Muscle of leg (tissue), 3 donors: ENCODE measurements at regions not wholly inside any gene's neighbourhood (a gene's known extent, or its start where the extent isn't known, plus 50 kb on each side); places are given as distances from the start of the nearest gene placed in this dataset.

Experiments used
- DNase-seq: peaks from one replicate; pipeline ENCODE4 v3.0.0; 2013
- H3K27ac ChIP-seq: one replicate; pipeline ENCODE4 v1.5.1; 2013; ENCODE audit warnings: mild to moderate bottlenecking, low read length, control low read depth
- H3K27me3 ChIP-seq: one replicate; pipeline ENCODE4 v1.6.1; 2013; ENCODE audit warnings: low read length; ENCODE audit not compliant: control insufficient read depth, insufficient read depth
- H3K36me3 ChIP-seq: one replicate; pipeline ENCODE4 v1.6.1; 2013; ENCODE audit warnings: low read length; ENCODE audit not compliant: control insufficient read depth, insufficient read depth
- H3K4me1 ChIP-seq: one replicate; pipeline ENCODE4 v1.6.1; 2013; ENCODE audit warnings: low read length; ENCODE audit not compliant: control insufficient read depth, insufficient read depth
- H3K4me3 ChIP-seq: one replicate; pipeline ENCODE4 v1.5.1; 2013; ENCODE audit warnings: low read length, control low read depth
- H3K9me3 ChIP-seq: replicated peaks from 2 replicates; pipeline ENCODE4 v1.6.1; 2013; ENCODE audit warnings: low read depth, low read length; ENCODE audit not compliant: control insufficient read depth
- WGBS: methylation state at CpG from one replicate; pipeline ENCODE4 v1.1.5; 2013; ENCODE audit warnings: missing lambda C conversion rate; ENCODE audit not compliant: insufficient coverage; 5-methylcytosine and 5-hydroxymethylcytosine counted together

- no peak overlapping the region for H3K27ac ChIP-seq
- no peak for DNase-seq
- WGBS, result 79% methylated on average over 2 of the region's 4 CpGs
- H3K4me1 ChIP-seq, result no peaks in the 10 kb centered on the region
- no peaks in the 10 kb centered on the region for H3K9me3 ChIP-seq
- no peak overlapping the region for H3K4me3 ChIP-seq
- H3K27me3 ChIP-seq, result no peaks in the 10 kb centered on the region
- H3K36me3 ChIP-seq, result no peaks in the 10 kb centered on the region
Observed at GRCh38 chr2:128982670-128983069, 664.0 kb upstream of the HS6ST1 start.

DNA sequence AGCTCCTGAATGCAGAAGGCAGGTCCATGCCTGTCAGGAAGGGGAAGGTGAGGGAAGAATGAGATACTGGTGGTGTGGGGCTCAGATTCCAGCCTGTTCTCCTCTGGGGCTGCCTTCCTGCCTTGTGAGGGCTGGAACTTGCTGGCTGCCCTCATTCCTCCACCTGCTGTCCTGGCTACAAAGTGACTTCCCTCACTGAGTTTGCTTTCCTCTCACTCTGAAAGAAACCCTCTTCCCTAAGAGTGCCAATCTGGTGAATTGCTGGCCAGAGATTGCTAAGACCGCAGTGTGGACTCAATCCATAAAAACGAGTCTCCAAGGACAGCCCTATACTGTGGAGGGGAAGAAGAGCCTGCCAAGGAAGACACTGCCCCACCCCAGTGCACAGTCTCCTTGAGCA lies 664.4 kb upstream of the HS6ST1 start:
- no CpG with 5 or more reads among the region's 2 CpGs for WGBS
- Histone ChIP-seq H3K4me3 (no peak overlapping the region), H3K9me3 (no peaks in the 10 kb centered on the region), H3K4me1 (no peaks in the 10 kb centered on the region), H3K36me3 (no peaks in the 10 kb centered on the region), H3K27me3 (no peaks in the 10 kb centered on the region), H3K27ac (no peak overlapping the region)
- DNase-seq, result no peak

GRCh38 chr2:128984081-128984480 lies 665.4 kb upstream of the HS6ST1 start:
- Histone ChIP-seq H3K36me3 (no peaks in the 10 kb centered on the region), H3K27ac (no peak overlapping the region), H3K9me3 (no peaks in the 10 kb centered on the region), H3K4me1 (no peaks in the 10 kb centered on the region), H3K27me3 (no peaks in the 10 kb centered on the region), H3K4me3 (no peak overlapping the region)
- no CpG with 5 or more reads among the region's 2 CpGs for WGBS
- no peak for DNase-seq

DNA sequence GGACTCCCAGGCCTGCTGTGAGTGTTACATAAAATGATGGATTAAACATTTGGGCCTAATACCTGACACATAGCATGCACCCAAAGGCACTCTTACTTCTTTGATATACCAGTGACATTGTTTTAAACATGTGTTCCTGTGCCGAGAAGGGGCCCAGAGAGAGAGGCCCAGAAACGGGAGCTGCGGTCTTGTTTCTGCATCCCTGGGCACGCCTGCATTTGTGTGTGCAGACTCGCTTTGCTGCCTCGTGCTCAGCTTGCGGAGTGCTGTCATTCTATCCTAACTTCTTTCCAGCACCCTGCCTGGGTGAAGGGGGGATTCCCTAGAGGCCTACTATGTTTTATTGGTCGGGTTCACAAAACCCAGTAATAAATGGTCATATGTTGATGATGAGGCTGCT lies 666.2 kb upstream of the HS6ST1 start:
- Histone ChIP-seq H3K4me1 (no peaks in the 10 kb centered on the region), H3K36me3 (no peaks in the 10 kb centered on the region), H3K27me3 (no peaks in the 10 kb centered on the region), H3K27ac (no peak overlapping the region), H3K9me3 (no peaks in the 10 kb centered on the region), H3K4me3 (no peak overlapping the region)
- no peak for DNase-seq
- 60% methylated on average over 2 of the region's 8 CpGs for WGBS

GRCh38 chr2:128986026-128986715 lies 667.5 kb upstream of the HS6ST1 start:
- Histone ChIP-seq H3K4me1 (no peaks in the 10 kb centered on the region), H3K27ac (no peak overlapping the region), H3K4me3 (no peak overlapping the region), H3K9me3 (no peaks in the 10 kb centered on the region), H3K27me3 (no peaks in the 10 kb centered on the region), H3K36me3 (no peaks in the 10 kb centered on the region)
- WGBS, result 61% methylated on average over 3 of the region's 7 CpGs
- DNase-seq, result peak; percentile 10

DNA sequence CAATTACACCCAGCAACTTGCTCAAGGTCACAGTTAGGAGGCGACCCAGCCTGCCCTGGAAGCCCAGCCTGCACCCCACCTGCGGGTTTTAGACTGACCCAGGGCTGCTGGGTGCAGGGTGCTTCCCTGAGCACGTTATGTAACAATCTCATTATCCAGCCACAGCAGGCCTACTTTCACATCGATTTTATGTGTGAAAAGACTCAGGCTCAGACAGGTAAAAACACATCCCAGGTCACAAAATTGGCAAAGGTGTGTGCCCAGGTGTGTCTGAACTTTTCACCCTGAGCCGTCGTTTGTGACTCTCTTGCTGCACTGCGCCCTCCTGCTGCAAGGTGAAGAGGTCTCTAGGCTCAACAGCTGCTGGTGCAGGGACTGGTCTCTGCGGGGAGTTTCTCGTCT lies 668.2 kb upstream of the HS6ST1 start:
- H3K4me1 ChIP-seq, result no peaks in the 10 kb centered on the region
- H3K27ac ChIP-seq, result no peak overlapping the region
- WGBS, result 87% methylated on average over 8 of the region's 9 CpGs
- H3K4me3 ChIP-seq, result no peak overlapping the region
- no peaks in the 10 kb centered on the region for H3K27me3 ChIP-seq
- no peaks in the 10 kb centered on the region for H3K9me3 ChIP-seq
- DNase-seq, result no peak
- H3K36me3 ChIP-seq, result no peaks in the 10 kb centered on the region

GRCh38 chr2:128988326-128988725 lies 669.7 kb upstream of the HS6ST1 start:
- Histone ChIP-seq H3K4me1 (no peaks in the 10 kb centered on the region), H3K36me3 (no peaks in the 10 kb centered on the region), H3K27me3 (no peaks in the 10 kb centered on the region), H3K4me3 (no peak overlapping the region), H3K9me3 (no peaks in the 10 kb centered on the region), H3K27ac (no peak overlapping the region)
- DNase-seq, result no peak
- 73% methylated on average over 3 of the region's 3 CpGs for WGBS

DNA sequence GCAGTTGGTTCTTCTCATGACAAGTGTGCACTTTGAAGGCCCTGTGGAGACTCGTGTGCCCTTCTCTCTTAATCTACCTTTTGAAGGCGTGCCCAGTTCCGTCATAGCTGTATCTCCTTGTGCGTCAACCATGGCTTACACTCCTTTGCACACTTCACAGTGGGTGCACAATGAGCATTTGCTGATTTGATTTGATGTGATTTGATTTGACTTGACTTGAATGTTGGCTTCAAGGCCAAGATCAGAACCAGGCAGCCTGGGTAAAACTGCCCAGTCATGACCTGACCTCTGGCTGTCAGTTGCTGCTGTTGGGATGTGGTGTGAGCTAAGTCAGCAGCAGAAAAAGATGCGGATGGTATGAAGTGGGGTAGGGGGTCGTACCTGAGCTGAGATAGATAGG lies 670.3 kb upstream of the HS6ST1 start:
- DNase-seq, result no peak
- Histone ChIP-seq H3K27me3 (no peaks in the 10 kb centered on the region), H3K36me3 (no peaks in the 10 kb centered on the region), H3K4me3 (no peak overlapping the region), H3K27ac (no peak overlapping the region), H3K4me1 (no peaks in the 10 kb centered on the region), H3K9me3 (no peaks in the 10 kb centered on the region)
- WGBS, result 79% methylated on average over 2 of the region's 6 CpGs

DNA sequence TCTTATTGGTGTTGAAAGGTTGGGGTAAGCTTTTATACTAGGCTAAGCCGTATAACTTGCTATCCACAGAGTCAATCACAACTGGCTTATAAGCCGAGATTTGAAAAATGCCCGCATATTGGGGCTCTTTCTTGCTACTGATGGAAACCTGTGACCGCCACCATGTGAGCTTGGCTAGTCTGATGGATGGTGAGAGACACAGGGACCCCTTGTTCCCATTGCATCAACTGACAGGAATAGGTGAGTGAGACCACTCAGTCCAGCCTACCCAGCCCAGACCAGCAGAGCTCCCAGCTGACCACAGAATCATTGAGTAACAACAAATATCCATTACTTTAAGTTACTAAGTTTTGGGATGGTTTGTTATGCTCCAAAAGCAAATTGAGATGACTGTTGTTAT lies 676.4 kb upstream of the HS6ST1 start:
- no peaks in the 10 kb centered on the region for H3K27me3 ChIP-seq
- no peaks in the 10 kb centered on the region for H3K36me3 ChIP-seq
- no peaks in the 10 kb centered on the region for H3K9me3 ChIP-seq
- WGBS, result 80% methylated on average over 1 of the region's 4 CpGs
- DNase-seq, result no peak
- no peak overlapping the region for H3K4me3 ChIP-seq
- H3K27ac ChIP-seq, result no peak overlapping the region
- no peaks in the 10 kb centered on the region for H3K4me1 ChIP-seq

GRCh38 chr2:128996078-128996477 lies 677.4 kb upstream of the HS6ST1 start:
- WGBS, result 80% methylated on average over 1 of the region's 4 CpGs
- Histone ChIP-seq H3K36me3 (no peaks in the 10 kb centered on the region), H3K4me3 (no peak overlapping the region), H3K27me3 (no peaks in the 10 kb centered on the region), H3K27ac (no peak overlapping the region), H3K4me1 (no peaks in the 10 kb centered on the region), H3K9me3 (no peaks in the 10 kb centered on the region)
- DNase-seq, result no peak
